Motor neuron (in vitro differentiated cells): ENCODE measurements at regions not wholly inside any gene's neighbourhood (a gene's known extent, or its start where the extent isn't known, plus 50 kb on each side); places are given as distances from the start of the nearest gene placed in this dataset.

ENCODE experiments used
- ATAC-seq, 8 experiments: fragments of 200-7000 bp; cut with Tn5 transposase; replicated peaks in 6 of 8; 2 replicates each; pipeline ENCODE4 v1.8.0; 2021; ENCODE audit warnings: mild to moderate bottlenecking in 8 of 8, moderate library complexity in 8 of 8
- H3K27ac ChIP-seq, 2 donors: fragments of 250-450 bp; sonication (Bioruptor Pico); 2 replicates each; pipeline ENCODE4 v1.9.0; 2021; ENCODE audit warnings: antibody characterized with exemption in 2 of 2, mild to moderate bottlenecking in 2 of 2, moderate library complexity in 1 of 2
- H3K4me1 ChIP-seq, 2 donors: fragments of 250-450 bp; sonication (Bioruptor Pico); replicated peaks in 1 of 2; 2 replicates each; pipeline ENCODE4 v1.6.1; 2021; ENCODE audit warnings: antibody characterized with exemption in 2 of 2, mild to moderate bottlenecking in 2 of 2, moderate library complexity in 1 of 2
- H3K4me3 ChIP-seq, 5 donors: fragments of 250-450 bp; sonication (Bioruptor Pico); 2 replicates each; pipeline ENCODE4 v1.9.0; 2021; ENCODE audit warnings: antibody characterized with exemption in 5 of 5, mild to moderate bottlenecking in 5 of 5, moderate library complexity in 4 of 5
- WGBS, 10 experiments: fragments of 450-650 bp; shearing (Covaris generic); methylation state at CpG; one replicate each; pipeline ENCODE4 v1.0.0; 2022; 5-methylcytosine and 5-hydroxymethylcytosine counted together
- in situ Hi-C, 9 experiments: fragments of 400-800 bp; cut with MboI; loops; one replicate each; pipeline ENCODE4 v1.15.0; 2021; ENCODE audit warnings: low sequenced_read_pairs in 9 of 9, low pct_unique_long_range_greater_than_20kb in 2 of 9; ENCODE audit not compliant: unreplicated experiment in 9 of 9

- peaks cover 17 to 21% of the 10 kb centered on the region in 2 donors for H3K4me1 ChIP-seq
- 12 to 100% (median 66%) methylated on average over 1 to 8 of the region's 8 CpGs for WGBS, 10 experiments
- H3K27ac ChIP-seq: no peak overlapping the region
- in situ Hi-C loops: loop anchor here in 1 of 9 experiments (25.0 kb wide), 1 partner anchor 771 kb away; no protein-coding TSS in a partner anchor
- ATAC-seq: peak in 3 of 8 experiments; percentile 32 to 44 (median 34)
- H3K4me3 ChIP-seq: no peak overlapping the region
These were observed 299.3 kb downstream of the SOX11 start for GRCh38 chr2:5991305-5991968.

GRCh38 chr2:5995832-5996231, 303.6 kb downstream of the SOX11 start:
- Histone ChIP-seq H3K4me1 (no peaks in the 10 kb centered on the region), H3K27ac (no peak overlapping the region), H3K4me3 (no peak overlapping the region)
- 0 to 60% (median 0%) methylated on average over 1 of the region's 1 CpG; no CpG with 5 or more reads in 7 of the 10 experiments for WGBS, 10 experiments
- in situ Hi-C loops: loop anchor here in 1 of 9 experiments (25.0 kb wide), 1 partner anchor 766 kb away; no protein-coding TSS in a partner anchor
- ATAC-seq: peak in 4 of 8 experiments; percentile 53 to 85 (median 70)

GRCh38 chr2:6008186-6008585, 316.0 kb downstream of the SOX11 start:
- no peak overlapping the region for H3K27ac ChIP-seq
- H3K4me1 ChIP-seq: peaks cover 6 to 12% of the 10 kb centered on the region in 2 donors
- no peak overlapping the region for H3K4me3 ChIP-seq
- ATAC-seq: no peak
- WGBS, 10 experiments: 31 to 100% (median 78%) methylated on average over 2 of the region's 2 CpGs; no CpG with 5 or more reads in 5 of the 10 experiments
- in situ Hi-C loops: no loop called here

GRCh38 chr2:6008726-6009125, 316.5 kb downstream of the SOX11 start:
- peaks cover 6 to 12% of the 10 kb centered on the region in 2 donors for H3K4me1 ChIP-seq
- in situ Hi-C loops: no loop called here
- no peak overlapping the region for H3K4me3 ChIP-seq
- no peak for ATAC-seq
- no peak overlapping the region for H3K27ac ChIP-seq
- 0 to 100% (median 59%) methylated on average over 1 of the region's 1 CpG; no CpG with 5 or more reads in 2 of the 10 experiments for WGBS, 10 experiments

GRCh38 chr2:6010163-6010562, 318.0 kb downstream of the SOX11 start:
- in situ Hi-C loops: no loop called here
- WGBS, 10 experiments: 0 to 90% (median 38%) methylated on average over 1 to 4 of the region's 5 CpGs; no CpG with 5 or more reads in 5 of the 10 experiments

GRCh38 chr2:6011921-6012320, 319.7 kb downstream of the SOX11 start:
- H3K27ac ChIP-seq: no peak overlapping the region
- ATAC-seq: peak in 2 of 8 experiments; percentile 46 to 53
- no peak overlapping the region for H3K4me3 ChIP-seq
- WGBS, 10 experiments: 0 to 69% (median 17%) methylated on average over 1 to 4 of the region's 4 CpGs; no CpG with 5 or more reads in 2 of the 10 experiments
- in situ Hi-C loops: no loop called here
- H3K4me1 ChIP-seq: peaks cover 6 to 12% of the 10 kb centered on the region in 2 donors

More at GRCh38 chr2:6010163-6010562, 318.0 kb downstream of the SOX11 start:
- ATAC-seq: peak in 3 of 8 experiments; percentile 28 to 93 (median 37)
- Histone ChIP-seq H3K4me1 (peaks cover 6 to 12% of the 10 kb centered on the region in 2 donors), H3K27ac (no peak overlapping the region), H3K4me3 (no peak overlapping the region)

DNA sequence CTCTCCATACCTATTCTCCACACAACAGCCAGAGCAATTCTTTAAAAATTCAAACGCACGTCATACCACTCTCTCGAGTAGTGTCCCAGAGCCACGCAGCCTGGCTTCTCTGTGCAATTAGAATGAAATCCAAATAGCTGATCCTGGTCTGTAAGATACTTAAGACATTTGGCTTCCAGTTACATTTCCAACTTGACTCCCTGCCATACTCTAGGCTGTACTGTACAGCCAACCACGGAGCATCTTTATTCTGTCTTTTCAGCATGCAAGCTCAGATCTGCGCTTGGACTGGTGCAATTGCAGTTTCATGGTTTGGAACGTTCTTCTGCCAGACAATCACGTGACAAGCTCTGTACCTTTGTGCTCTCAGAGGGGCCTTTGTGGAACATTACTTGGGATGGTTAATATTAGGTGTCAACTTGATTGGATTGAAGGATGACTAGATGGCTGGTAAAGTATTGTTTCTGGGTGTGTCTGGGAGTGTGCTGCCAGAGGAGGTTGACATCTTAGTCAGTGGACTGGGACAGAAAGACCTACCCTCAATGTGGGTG, 325.6 kb downstream of the SOX11 start:
- no peak overlapping the region for H3K4me3 ChIP-seq
- H3K4me1 ChIP-seq: no peaks in the 10 kb centered on the region
- in situ Hi-C loops: no loop called here
- H3K27ac ChIP-seq: no peak overlapping the region
- 20 to 100% (median 67%) methylated on average over 1 to 6 of the region's 8 CpGs; no CpG with 5 or more reads in 1 of the 10 experiments for WGBS, 10 experiments
- ATAC-seq: no peak

- Histone ChIP-seq H3K4me3 (no peak overlapping the region), H3K27ac (no peak overlapping the region), H3K4me1 (peaks cover 2 to 18% of the 10 kb centered on the region in 2 donors)
- in situ Hi-C loops: no loop called here
- ATAC-seq: peak in 5 of 8 experiments; percentile 27 to 68 (median 50)
- 0 to 100% (median 81%) methylated on average over 1 to 2 of the region's 2 CpGs; no CpG with 5 or more reads in 2 of the 10 experiments for WGBS, 10 experiments
These were observed 332.0 kb downstream of the SOX11 start for GRCh38 chr2:6024229-6024628.

GRCh38 chr2:6024784-6025183, 332.6 kb downstream of the SOX11 start:
- in situ Hi-C loops: no loop called here
- ATAC-seq: peak in 4 of 8 experiments; percentile 12 to 71 (median 30)
- H3K4me3 ChIP-seq: no peak overlapping the region
- H3K4me1 ChIP-seq: peaks cover 2 to 18% of the 10 kb centered on the region in 2 donors
- no peak overlapping the region for H3K27ac ChIP-seq
- WGBS, 10 experiments: 0 to 50% (median 11%) methylated on average over 1 of the region's 1 CpG; no CpG with 5 or more reads in 3 of the 10 experiments

GRCh38 chr2:6025391-6025790, 333.2 kb downstream of the SOX11 start:
- 31 to 94% (median 76%) methylated on average over 1 to 6 of the region's 6 CpGs; no CpG with 5 or more reads in 2 of the 10 experiments for WGBS, 10 experiments
- no peak for ATAC-seq
- H3K4me3 ChIP-seq: no peak overlapping the region
- peaks cover 2 to 18% of the 10 kb centered on the region in 2 donors for H3K4me1 ChIP-seq
- H3K27ac ChIP-seq: no peak overlapping the region
- in situ Hi-C loops: no loop called here

GRCh38 chr2:6027066-6027465, 334.9 kb downstream of the SOX11 start:
- in situ Hi-C loops: no loop called here

GRCh38 chr2:6031200-6031867, 339.1 kb downstream of the SOX11 start:
- Histone ChIP-seq H3K27ac (no peak overlapping the region), H3K4me3 (no peak overlapping the region), H3K4me1 (no peaks in the 10 kb centered on the region)
- 6 to 100% (median 79%) methylated on average over 2 to 5 of the region's 5 CpGs for whole genome bisulfite sequencing, 10 experiments
- in situ Hi-C loops: no loop called here
- ATAC-seq: no peak

More at GRCh38 chr2:6027066-6027465, 334.9 kb downstream of the SOX11 start:
- Histone ChIP-seq H3K4me1 (peaks cover 2 to 18% of the 10 kb centered on the region in 2 donors), H3K4me3 (no peak overlapping the region), H3K27ac (no peak overlapping the region)
- ATAC-seq: no peak

DNA sequence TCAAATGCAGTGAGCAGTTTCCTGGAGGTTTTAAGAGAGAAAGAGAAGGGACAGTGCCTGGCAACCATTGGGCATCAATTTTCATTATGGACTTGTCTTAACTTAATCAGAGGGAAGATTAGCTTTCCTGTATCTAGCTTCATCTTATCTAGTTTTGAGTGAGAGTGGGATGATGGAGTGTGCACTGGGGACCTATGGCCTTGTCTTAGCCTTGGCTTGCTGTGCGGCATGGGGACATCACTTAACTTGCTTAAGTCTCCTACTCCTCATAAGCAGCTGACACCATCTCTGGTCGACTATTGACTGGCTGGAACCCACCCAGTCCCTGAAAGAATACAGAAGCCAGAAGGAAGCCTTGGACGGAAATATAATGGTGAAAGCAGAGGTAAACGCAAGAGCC, 344.0 kb downstream of the SOX11 start:
- 7 to 100% (median 71%) methylated on average over 1 to 4 of the region's 4 CpGs; no CpG with 5 or more reads in 2 of the 10 experiments for WGBS, 10 experiments
- no peaks in the 10 kb centered on the region for H3K4me1 ChIP-seq
- H3K4me3 ChIP-seq: no peak overlapping the region
- H3K27ac ChIP-seq: no peak overlapping the region
- in situ Hi-C loops: no loop called here
- no peak for ATAC-seq
